ENCODE measurements at regions not wholly inside any gene's neighbourhood (a gene's known extent, or its start where the extent isn't known, plus 50 kb on each side); places are given as distances from the start of the nearest gene placed in this dataset.

GRCh38 chr3:44186712-44187111 lies 55.0 kb upstream of the TOPAZ1 start:
- Mint-ChIP-seq H3K4me3 (no peak overlapping the region), H3K9me3 (peaks cover 7% of the 10 kb centered on the region; the same call in 2 of the 3 replicates), H3K27ac (no peak overlapping the region), H3K4me1 (peaks cover 14% of the 10 kb centered on the region), H3K27me3 (ENCODE audit: insufficient read depth, low read depth, poor library complexity) (no peaks in the 10 kb centered on the region), H3K36me3 (ENCODE audit: low read depth) (peaks cover 2% of the 10 kb centered on the region; the same call in 1 of the 3 replicates)
- Histone ChIP-seq H3K4me1 (ENCODE audit: insufficient read depth) (no peaks in the 10 kb centered on the region), H3K9me2 (ENCODE audit: insufficient read depth) (no peaks in the 10 kb centered on the region), H3K79me2 (replicated peaks; ENCODE audit: insufficient read depth) (no peaks in the 10 kb centered on the region), H3K27me3 (ENCODE audit: insufficient read depth) (no peaks in the 10 kb centered on the region), H3K27ac (ENCODE audit: low read depth) (no peak overlapping the region), H3K36me3 (ENCODE audit: insufficient read depth) (no peaks in the 10 kb centered on the region), H3K4me2 (no peak overlapping the region), H4K20me1 (replicated peaks; ENCODE audit: insufficient read depth) (no peaks in the 10 kb centered on the region), H3F3A (replicated peaks; ENCODE audit: low read depth) (no peaks in the 10 kb centered on the region), H2AFZ (no peak overlapping the region), H3K4me3 (no peak overlapping the region)
- DNase-seq (ENCODE audit: low spot score) (no peak), ATAC-seq (no peak)
- no peak for TF ChIP-seq REST (IDR thresholded peaks at IDR 0.05; ENCODE audit: unreplicated experiment)
- TF ChIP-seq NANOG (IDR thresholded peaks at IDR 0.05; ENCODE audit: borderline replicate concordance), result no peak
- no peak for TF ChIP-seq POLR2AphosphoS5 (IDR thresholded peaks at IDR 0.05; ENCODE audit: low read depth)
- no peak for TF ChIP-seq CTCF (conservative IDR thresholded peaks at IDR 0.05; ENCODE audit: low read depth in 2 of 2)
- no peak for TF ChIP-seq JUNB (IDR thresholded peaks at IDR 0.05; ENCODE audit: unreplicated experiment)
- no peak for TF ChIP-seq EZH2phosphoT487 (IDR thresholded peaks at IDR 0.05; ENCODE audit: unreplicated experiment)
- no peak for TF ChIP-seq ZNF462 (CRISPR knock-in tag; IDR thresholded peaks at IDR 0.05)
- no peak for TF ChIP-seq ETS1 (IDR thresholded peaks at IDR 0.05)
- TF ChIP-seq ZNF114 (CRISPR knock-in tag; IDR thresholded peaks at IDR 0.05), result no peak
- TF ChIP-seq ZNF331 (CRISPR knock-in tag; IDR thresholded peaks at IDR 0.05; ENCODE audit: low read depth), result no peak
